ENCODE measurements at regions not wholly inside any gene's neighbourhood (a gene's known extent, or its start where the extent isn't known, plus 50 kb on each side); places are given as distances from the start of the nearest gene placed in this dataset.
A peak's percentile ranks its signal among the peaks of the same experiment; 100 is the strongest.

DNA sequence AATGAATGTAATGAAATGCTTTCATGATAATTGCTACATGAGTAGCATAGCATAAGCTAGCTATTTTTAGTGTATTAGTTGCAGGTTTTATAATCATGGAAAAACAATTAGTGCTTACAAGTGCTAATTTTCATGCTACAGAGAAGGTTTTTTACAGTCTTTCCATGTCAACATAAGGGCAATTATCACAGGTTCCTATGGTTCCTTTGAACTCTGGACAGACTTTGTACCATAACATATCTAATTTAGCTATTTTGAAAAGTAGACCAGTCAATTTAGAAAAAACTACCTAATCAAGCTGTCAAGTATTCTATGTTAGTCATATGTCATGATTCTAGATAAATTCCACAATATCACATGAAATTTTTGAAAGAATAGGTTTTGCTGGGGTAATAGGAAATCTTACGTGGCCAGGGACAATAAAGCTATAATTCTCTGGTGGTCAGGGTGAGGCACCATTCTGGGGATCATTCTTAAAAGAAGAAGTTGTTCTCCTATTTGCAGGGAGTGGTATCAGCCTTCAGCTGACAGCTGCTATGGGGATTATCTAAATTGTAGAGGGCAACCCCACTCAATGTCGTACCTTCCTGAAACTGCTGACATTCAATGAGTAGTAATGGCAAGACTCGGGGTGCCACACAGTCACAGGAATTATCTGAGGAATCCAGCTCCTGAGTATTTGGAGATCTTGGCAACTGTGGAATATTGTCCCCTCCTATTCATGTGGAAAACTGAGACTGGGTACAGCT, 724.0 kb upstream of the LINC00305 start:
- DNase-seq (ENCODE audit: low spot score) = no peak

GRCh38 chr18:64854112-64854511, 705.2 kb upstream of the LINC00305 start:
- DNase-seq (ENCODE audit: low spot score) = no peak

- no peak for DNase-seq (ENCODE audit: low spot score)
Observed at GRCh38 chr18:64852281-64852680, 703.4 kb upstream of the LINC00305 start.

DNA sequence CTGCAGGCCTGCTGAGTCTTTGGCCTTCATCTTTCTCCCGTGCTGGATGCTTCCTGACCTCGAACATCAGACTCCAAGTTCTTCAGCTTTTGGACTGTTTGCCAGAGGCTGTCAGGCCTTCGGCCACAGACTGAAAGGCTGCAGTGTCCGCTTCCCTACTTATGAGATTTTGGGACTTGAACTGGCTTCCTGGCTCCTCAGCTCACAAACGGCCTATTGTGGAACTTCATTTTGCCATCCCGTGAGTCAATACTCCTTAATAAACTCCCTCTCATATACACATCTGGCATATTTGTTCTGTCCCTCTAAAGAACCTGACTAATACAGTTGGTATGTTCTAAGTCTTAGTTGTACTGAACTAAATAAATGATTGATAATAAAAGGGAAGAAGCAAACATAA, 702.8 kb upstream of the LINC00305 start:
- no peak for DNase-seq (ENCODE audit: low spot score)

DNA sequence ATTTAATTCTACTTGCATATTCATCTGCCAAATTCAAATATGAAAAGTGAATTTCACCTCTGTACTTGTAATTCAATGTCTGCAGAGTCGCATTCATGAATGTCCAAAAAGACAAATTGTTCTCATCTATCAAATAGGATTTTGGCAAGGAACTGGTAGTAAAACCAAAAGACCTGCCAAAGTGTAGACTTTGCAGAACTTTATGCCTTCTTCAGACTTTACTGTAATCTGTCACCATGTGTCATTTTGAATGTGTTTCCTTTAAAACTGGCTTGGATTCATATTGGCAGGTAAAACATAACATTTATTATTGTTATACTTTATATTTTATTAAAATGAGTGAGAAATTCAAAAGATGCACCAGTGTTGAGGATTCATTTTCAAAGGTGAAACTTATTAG, 701.9 kb upstream of the LINC00305 start:
- DNase-seq (ENCODE audit: low spot score) = no peak

DNA sequence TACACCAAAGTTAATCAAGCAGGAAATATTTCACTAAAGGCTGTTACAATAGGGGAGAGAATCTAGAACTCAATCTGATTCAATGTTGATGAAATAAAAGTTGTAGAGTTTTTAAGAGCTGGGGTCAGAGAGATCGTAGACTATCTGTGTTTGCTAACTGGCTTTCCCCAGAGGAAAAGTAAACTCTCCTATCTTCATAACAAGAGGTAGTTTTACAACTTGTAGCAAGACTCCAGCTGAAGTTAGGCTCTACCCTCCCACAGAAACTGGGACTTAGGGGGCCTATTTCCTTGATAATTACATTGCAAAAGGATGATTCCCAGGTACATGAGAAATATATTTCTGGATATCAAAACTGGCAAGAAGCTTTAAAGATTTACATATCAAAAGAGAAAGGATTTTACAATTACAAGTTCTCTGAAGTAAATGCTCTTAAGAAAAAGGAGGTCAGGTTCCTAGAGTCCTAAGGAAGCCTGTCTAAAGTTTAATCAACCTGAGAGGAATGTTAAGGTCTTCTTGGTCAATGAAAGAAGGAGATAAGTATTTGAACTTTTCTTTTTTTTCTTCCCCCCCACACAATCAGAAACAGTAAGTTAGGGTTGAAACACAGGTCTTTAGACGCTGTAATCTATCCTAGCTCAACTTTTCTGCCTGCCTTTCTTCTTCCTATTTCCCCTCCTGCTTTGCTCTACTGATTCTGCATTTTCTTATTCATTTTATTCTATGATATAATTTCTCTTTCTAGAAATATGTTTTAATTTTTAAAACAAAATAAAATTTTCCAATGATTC, 692.2 kb upstream of the LINC00305 start:
- peak; percentile 3 for DNase-seq (ENCODE audit: low spot score)

GRCh38 chr18:64810354-64810753, 661.5 kb upstream of the LINC00305 start:
- DNase-seq (ENCODE audit: low spot score) = no peak

- no peak for DNase-seq (ENCODE audit: low spot score)
Observed at GRCh38 chr18:64809801-64810200, 660.9 kb upstream of the LINC00305 start.

GRCh38 chr18:64807560-64807959, 658.7 kb upstream of the LINC00305 start:
- no peak for DNase-seq (ENCODE audit: low spot score)

GRCh38 chr18:64806691-64807090, 657.8 kb upstream of the LINC00305 start:
- DNase-seq (ENCODE audit: low spot score) = no peak

DNA sequence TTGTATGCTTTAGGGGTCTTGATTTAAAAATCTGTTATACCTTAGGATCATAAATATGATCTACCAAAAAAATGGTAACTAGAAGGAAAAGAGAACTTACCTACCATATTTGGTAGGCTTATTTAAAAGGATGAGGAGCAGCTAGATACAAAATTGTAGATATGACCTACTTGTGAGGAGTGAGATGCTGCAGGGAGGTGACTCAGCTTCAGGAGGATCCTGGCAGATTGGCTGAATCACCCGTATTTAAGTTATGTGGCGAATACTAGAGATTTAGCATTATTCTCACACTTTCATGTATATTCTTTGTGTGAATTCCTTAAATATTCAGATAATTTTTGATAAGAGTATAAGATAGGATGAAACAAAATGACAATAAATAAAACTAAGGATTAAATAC, 657.3 kb upstream of the LINC00305 start:
- DNase-seq (ENCODE audit: low spot score) = peak; percentile 13

DNA sequence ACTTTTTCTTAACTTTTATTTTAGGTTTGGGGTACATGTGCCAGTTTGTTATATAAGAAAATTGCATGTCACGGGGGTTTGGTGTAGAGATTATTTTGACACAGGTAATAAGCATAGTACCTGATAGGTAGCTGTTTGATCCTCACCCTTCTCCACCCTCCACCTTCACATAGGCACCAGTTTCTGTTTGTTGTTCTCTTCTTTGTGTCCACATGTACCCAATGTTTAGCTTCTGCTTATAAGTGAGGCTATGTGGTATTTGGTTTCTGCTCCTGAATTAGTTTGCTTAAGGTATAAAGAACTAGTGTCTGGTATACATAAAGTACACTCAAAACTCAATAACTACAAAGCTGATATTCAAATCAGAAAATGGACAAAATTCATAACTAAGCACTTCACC, 654.6 kb upstream of the LINC00305 start:
- DNase-seq (ENCODE audit: low spot score) = no peak

GRCh38 chr18:64800151-64800550, 651.3 kb upstream of the LINC00305 start:
- no peak for DNase-seq (ENCODE audit: low spot score)

DNA sequence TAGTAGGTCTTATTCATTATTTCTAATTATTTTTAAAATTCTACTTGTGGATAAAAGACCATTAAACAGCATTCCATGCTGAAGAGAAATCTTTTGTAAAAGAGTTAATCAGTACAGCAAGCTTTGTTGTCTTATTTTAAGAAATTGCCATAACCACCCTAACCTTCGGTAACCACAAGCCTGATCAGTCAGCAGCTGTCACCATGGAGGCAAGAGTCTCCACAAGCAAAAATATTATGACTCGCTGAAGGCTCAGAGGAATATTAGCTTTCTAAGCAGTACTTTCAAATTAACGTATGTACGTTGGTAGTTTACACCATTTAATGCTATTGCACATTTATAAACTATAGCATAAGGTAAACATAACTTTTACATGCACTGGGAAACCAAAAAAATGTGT, 650.5 kb upstream of the LINC00305 start:
- DNase-seq (ENCODE audit: low spot score) = no peak

- DNase-seq (ENCODE audit: low spot score) = no peak
Observed at GRCh38 chr18:64791236-64791635, 642.3 kb upstream of the LINC00305 start.

GRCh38 chr18:64785686-64786085, 636.8 kb upstream of the LINC00305 start:
- no peak for DNase-seq (ENCODE audit: low spot score)

GRCh38 chr18:64777556-64777955, 628.7 kb upstream of the LINC00305 start:
- no peak for DNase-seq (ENCODE audit: low spot score)

- peak; percentile 41 for DNase-seq (ENCODE audit: low spot score)
Observed at GRCh38 chr18:64765908-64766307, 617.0 kb upstream of the LINC00305 start.

- DNase-seq (ENCODE audit: low spot score) = no peak
Observed at GRCh38 chr18:64752707-64753106, 603.8 kb upstream of the LINC00305 start.

DNA sequence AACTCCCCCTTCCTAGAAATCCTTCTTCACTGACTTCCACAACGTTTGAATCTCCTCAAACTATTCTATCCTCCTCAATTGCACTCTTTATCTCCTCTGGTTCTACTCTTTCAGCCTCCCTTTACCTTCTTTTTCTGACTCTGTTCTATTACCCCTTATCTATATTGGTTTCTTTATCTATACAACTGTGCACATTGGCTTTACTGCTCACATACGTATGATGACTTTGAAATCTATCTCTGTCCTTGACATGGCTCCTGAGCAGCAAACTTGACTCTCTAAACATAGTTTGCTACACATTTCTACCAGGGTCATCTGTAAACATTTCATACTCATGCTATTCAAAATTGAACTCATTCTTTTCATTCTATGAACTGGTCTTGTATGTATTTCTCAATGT, 601.0 kb upstream of the LINC00305 start:
- DNase-seq (ENCODE audit: low spot score) = no peak

GRCh38 chr18:64747803-64748202, 598.9 kb upstream of the LINC00305 start:
- DNase-seq (ENCODE audit: low spot score) = no peak

- no peak for DNase-seq (ENCODE audit: low spot score)
Observed at GRCh38 chr18:64742898-64743297, 594.0 kb upstream of the LINC00305 start.

GRCh38 chr18:64734063-64734462, 585.2 kb upstream of the LINC00305 start:
- no peak for DNase-seq (ENCODE audit: low spot score)
